H1 (cell line): ENCODE measurements at regions not wholly inside any gene's neighbourhood (a gene's known extent, or its start where the extent isn't known, plus 50 kb on each side); places are given as distances from the start of the nearest gene placed in this dataset.

ENCODE experiments used
- CTCF ChIA-PET: fragments of 300-600 bp; sonication (Branson Sonifier 250); formaldehyde crosslinking; loops from one replicate; lab custom pipeline; 2021; ENCODE audit not compliant: partially characterized antibody; lab: Charles Lee
- POLR2A ChIA-PET: fragments of 300-600 bp; sonication (Branson Sonifier 250); formaldehyde crosslinking; loops from one replicate; lab custom pipeline; 2021; ENCODE audit warnings: inconsistent platforms; ENCODE audit not compliant: partially characterized antibody; lab: Charles Lee
- DNase-seq, 2 experiments: peaks; one replicate each; pipeline versions ENCODE4 v3.0.0 to v3.0.0-alpha.2; 2010 to 2022; ENCODE audit warnings: low spot score in 2 of 2, low read depth in 1 of 2, mixed read lengths in 1 of 2
- FAIRE-seq: peaks from 2 replicates; lab custom pipeline; 2011; peaks lifted over from hg19 to GRCh38; lab: Jason Lieb, UNC
- H2AFZ ChIP-seq: 2 replicates; pipeline ENCODE4 v1.8.1; 2012; ENCODE audit warnings: low read length, inconsistent platforms
- H2AK5ac ChIP-seq: 2 replicates; pipeline ENCODE4 v1.6.1; 2013; ENCODE audit warnings: low read depth, low read length
- H2BK120ac ChIP-seq: replicated peaks from 2 replicates; pipeline ENCODE3; 2013; ENCODE audit warnings: low read depth, low read length, inconsistent platforms
- H2BK12ac ChIP-seq: 2 replicates; pipeline ENCODE4 v1.6.1; 2013; ENCODE audit warnings: low read depth, low read length
- H2BK15ac ChIP-seq: 2 replicates; pipeline ENCODE4 v1.6.1; 2013; ENCODE audit warnings: low read length
- H2BK20ac ChIP-seq: 2 replicates; pipeline ENCODE4 v1.6.1; 2013; ENCODE audit warnings: low read length
- H2BK5ac ChIP-seq: 2 replicates; pipeline ENCODE4 v1.6.1; 2013; ENCODE audit warnings: low read depth, low read length
- H3K14ac ChIP-seq: 2 replicates; pipeline ENCODE4 v1.6.1; 2013; ENCODE audit warnings: inconsistent platforms; ENCODE audit not compliant: insufficient read length
- H3K18ac ChIP-seq: 2 replicates; pipeline ENCODE4 v1.6.1; 2013; ENCODE audit warnings: low read length; ENCODE audit errors: extremely low read depth
- H3K23ac ChIP-seq: 2 replicates; pipeline ENCODE4 v1.6.1; 2013; ENCODE audit warnings: inconsistent platforms; ENCODE audit not compliant: insufficient read length
- H3K23me2 ChIP-seq: 2 replicates; pipeline ENCODE4 v1.6.1; 2013; ENCODE audit warnings: low read depth, low read length
- H3K27ac ChIP-seq: 2 replicates; pipeline ENCODE4 v1.6.1; 2011; ENCODE audit warnings: low read depth, low read length, inconsistent platforms
- H3K27me3 ChIP-seq, 4 experiments: replicated peaks in 1 of 4; 1 replicate in 1 of 4; 2 replicates in 3 of 4; pipeline versions ENCODE4 v1.6.1 to v1.8.1; 2011 to 2013; ENCODE audit warnings: low read length in 3 of 4, mild to moderate bottlenecking in 3 of 4, inconsistent platforms in 2 of 4, mixed read lengths in 2 of 4, moderate library complexity in 1 of 4; ENCODE audit not compliant: control insufficient read depth in 3 of 4, insufficient read depth in 3 of 4; ENCODE audit errors: extremely low read depth in 1 of 4
- H3K36me3 ChIP-seq, 4 experiments: 2 replicates each; pipeline versions ENCODE4 v1.6.1 to v1.8.1; 2011 to 2013; ENCODE audit warnings: mild to moderate bottlenecking in 4 of 4, low read length in 3 of 4, moderate library complexity in 2 of 4, control low read depth in 1 of 4, inconsistent platforms in 1 of 4; ENCODE audit not compliant: insufficient read depth in 4 of 4, control insufficient read depth in 2 of 4
- H3K4ac ChIP-seq: replicated peaks from 2 replicates; pipeline ENCODE3; 2013; ENCODE audit warnings: low read length, low read depth, mixed read lengths, inconsistent platforms; ENCODE audit not compliant: insufficient read length
- H3K4me1 ChIP-seq, 4 experiments: replicated peaks in 1 of 4; 1 replicate in 1 of 4; 2 replicates in 3 of 4; pipeline versions ENCODE4 v1.6.1 to v1.8.1; 2011 to 2013; ENCODE audit warnings: low read length in 3 of 4, inconsistent platforms in 2 of 4, mixed read lengths in 1 of 4; ENCODE audit not compliant: insufficient read depth in 4 of 4, control insufficient read depth in 3 of 4
- H3K4me2 ChIP-seq, 2 experiments: 2 replicates each; pipeline versions ENCODE4 v1.6.1 to v1.8.1; 2011 to 2013; ENCODE audit warnings: low read depth in 2 of 2, low read length in 2 of 2, control low read depth in 1 of 2, inconsistent platforms in 1 of 2, mild to moderate bottlenecking in 1 of 2; ENCODE audit not compliant: insufficient read depth in 1 of 2
- H3K4me3 ChIP-seq, 4 experiments: fragments of 200-600, 300-600 bp in 1 of 4; sonication (generic), shearing (Covaris generic), sonication (Bioruptor Twin) in 1 of 4; 2 replicates each; pipeline versions ENCODE4 v1.5.1 to v1.8.1; 2011 to 2016; ENCODE audit warnings: low read length in 4 of 4, low read depth in 3 of 4, control low read depth in 2 of 4, inconsistent platforms in 2 of 4, mild to moderate bottlenecking in 2 of 4, mixed read lengths in 1 of 4, moderate library complexity in 1 of 4; ENCODE audit not compliant: insufficient read depth in 2 of 4; ENCODE audit errors: extremely low read depth in 1 of 4
- H3K56ac ChIP-seq: replicated peaks from 2 replicates; pipeline ENCODE3; 2013; ENCODE audit warnings: low read depth, mild to moderate bottlenecking, mixed read lengths, low read length, inconsistent platforms; ENCODE audit not compliant: insufficient read length
- H3K79me1 ChIP-seq: 2 replicates; pipeline ENCODE4 v1.6.1; 2013; ENCODE audit warnings: low read depth, low read length, control low read depth
- H3K79me2 ChIP-seq, 2 experiments: 2 replicates each; pipeline versions ENCODE4 v1.6.1 to v1.8.1; 2012 to 2013; ENCODE audit warnings: low read length in 2 of 2, mild to moderate bottlenecking in 2 of 2, inconsistent platforms in 1 of 2; ENCODE audit not compliant: insufficient read depth in 2 of 2, control insufficient read depth in 1 of 2
- H3K9ac ChIP-seq, 4 experiments: replicated peaks in 1 of 4; 1 replicate in 1 of 4; 2 replicates in 3 of 4; pipeline versions ENCODE4 v1.6.1 to v1.8.1; 2011 to 2013; ENCODE audit warnings: low read depth in 3 of 4, low read length in 3 of 4, control low read depth in 2 of 4, mild to moderate bottlenecking in 2 of 4, moderate library complexity in 2 of 4, inconsistent platforms in 1 of 4; ENCODE audit errors: extremely low read depth in 1 of 4
- H3K9me3 ChIP-seq, 2 experiments: 2 replicates each; pipeline versions ENCODE4 v1.6.1 to v1.8.1; 2012 to 2013; ENCODE audit warnings: mild to moderate bottlenecking in 2 of 2, moderate library complexity in 2 of 2, control low read depth in 1 of 2, inconsistent platforms in 1 of 2, low read depth in 1 of 2, low read length in 1 of 2, mixed read lengths in 1 of 2; ENCODE audit not compliant: insufficient read depth in 2 of 2
- H4K20me1 ChIP-seq, 2 experiments: replicated peaks in 1 of 2; 2 replicates each; pipeline versions ENCODE3 to v1.8.1; 2011 to 2013; ENCODE audit warnings: inconsistent platforms in 2 of 2, low read length in 2 of 2, mild to moderate bottlenecking in 1 of 2; ENCODE audit not compliant: insufficient read depth in 2 of 2, control insufficient read depth in 1 of 2
- H4K5ac ChIP-seq: 2 replicates; pipeline ENCODE4 v1.6.1; 2013; ENCODE audit warnings: low read length, low read depth, mixed read lengths, inconsistent platforms; ENCODE audit not compliant: insufficient read length
- H4K8ac ChIP-seq: 2 replicates; pipeline ENCODE4 v1.8.0; 2013; ENCODE audit warnings: mild to moderate bottlenecking, moderate library complexity, low read length, inconsistent platforms; ENCODE audit not compliant: insufficient read depth; ENCODE audit errors: extremely low read depth
- H4K91ac ChIP-seq: replicated peaks from 2 replicates; pipeline ENCODE3; 2013; ENCODE audit warnings: low read length, mixed read lengths, inconsistent platforms; ENCODE audit not compliant: insufficient read length
- CHD1 ChIP-seq: IDR thresholded peaks from 2 replicates; pipeline ENCODE4 v1.6.1; 2012; ENCODE audit warnings: low read depth, low read length, improper control_type of control experiment
- CTBP2 ChIP-seq: IDR thresholded peaks from 2 replicates; pipeline ENCODE4 v1.7.0; 2011; ENCODE audit warnings: borderline replicate concordance, mild to moderate bottlenecking, moderate library complexity, mixed read lengths, low read length; ENCODE audit not compliant: insufficient read depth, insufficient read length
- EP300 ChIP-seq, 2 experiments: IDR thresholded peaks; 1 replicate in 1 of 2; 2 replicates in 1 of 2; pipeline ENCODE4 v1.6.1; 2011 to 2012; ENCODE audit warnings: low read depth in 2 of 2, low read length in 2 of 2, mild to moderate bottlenecking in 2 of 2, borderline replicate concordance in 1 of 2, inconsistent platforms in 1 of 2, moderate library complexity in 1 of 2
- HDAC2 ChIP-seq, 2 experiments: fragments of 300-600 bp in 1 of 2; sonication (generic) in 1 of 2; IDR thresholded peaks; 2 replicates each; pipeline ENCODE4 v1.6.1; 2011 to 2012; ENCODE audit warnings: low read depth in 2 of 2, low read length in 2 of 2, mild to moderate bottlenecking in 2 of 2, moderate library complexity in 2 of 2, borderline replicate concordance in 1 of 2, inconsistent platforms in 1 of 2
- KDM5A ChIP-seq: fragments of 200-600 bp; IDR thresholded peaks from 2 replicates; pipeline ENCODE4 v1.7.1; 2012; ENCODE audit warnings: mild to moderate bottlenecking, low read length, inconsistent platforms, mixed read lengths
- MAFK ChIP-seq: IDR thresholded peaks from 2 replicates; pipeline ENCODE4 v1.6.1; 2012; ENCODE audit warnings: low read depth, mild to moderate bottlenecking, improper control_type of control experiment, low read length
- NRF1 ChIP-seq: IDR thresholded peaks from 2 replicates; pipeline ENCODE4 v1.6.1; 2011; ENCODE audit warnings: mild to moderate bottlenecking, low read depth, low read length, improper control_type of control experiment
- PHF8 ChIP-seq: fragments of 200-600 bp; sonication (generic); conservative IDR thresholded peaks from 2 replicates; pipeline ENCODE4 v1.7.1; 2012; ENCODE audit warnings: low read depth, mild to moderate bottlenecking, inconsistent platforms, low read length, moderate library complexity
- POLR2AphosphoS5 ChIP-seq: IDR thresholded peaks from 2 replicates; pipeline ENCODE4 v1.6.1; 2011; ENCODE audit warnings: low read depth, low read length
- RBBP5 ChIP-seq: IDR thresholded peaks from 2 replicates; pipeline ENCODE4 v1.7.1; 2012; ENCODE audit warnings: low read depth, mild to moderate bottlenecking, inconsistent platforms, low read length, moderate library complexity, borderline replicate concordance
- RFX5 ChIP-seq: IDR thresholded peaks from 2 replicates; pipeline ENCODE4 v1.6.1; 2011; ENCODE audit warnings: low read depth, low read length, improper control_type of control experiment, borderline replicate concordance
- RNF2 ChIP-seq: fragments of 200-900, 300-1000 bp; sonication (generic); IDR thresholded peaks from 2 replicates; pipeline ENCODE4 v1.7.1; 2016; ENCODE audit warnings: borderline replicate concordance, low read depth, mild to moderate bottlenecking, antibody characterized with exemption, low read length; ENCODE audit not compliant: poor library complexity, severe bottlenecking; ENCODE audit errors: missing control alignments
- SIRT6 ChIP-seq: IDR thresholded peaks from one replicate; pipeline ENCODE4 v1.7.1; 2012; ENCODE audit warnings: low read length, inconsistent platforms
- SP2 ChIP-seq: IDR thresholded peaks from 2 replicates; pipeline ENCODE4 v1.6.1; 2012; ENCODE audit warnings: mild to moderate bottlenecking, low read length, inconsistent platforms
- WGBS, 2 experiments: shearing (Covaris generic) in 1 of 2; methylation state at CpG; one replicate each; pipeline versions ENCODE4 v1.1.6 to v1.1.7; 2013 to 2015; ENCODE audit warnings: low lambda C conversion rate in 2 of 2, mixed read lengths in 2 of 2, inconsistent platforms in 1 of 2, low coverage in 1 of 2, missing lambda C conversion rate in 1 of 2; ENCODE audit not compliant: insufficient replicate concordance in 2 of 2, insufficient coverage in 1 of 2, insufficient read length in 1 of 2; ENCODE audit errors: extremely low coverage in 1 of 2, missing lambda C conversion rate in 1 of 2; 5-methylcytosine and 5-hydroxymethylcytosine counted together

DNA sequence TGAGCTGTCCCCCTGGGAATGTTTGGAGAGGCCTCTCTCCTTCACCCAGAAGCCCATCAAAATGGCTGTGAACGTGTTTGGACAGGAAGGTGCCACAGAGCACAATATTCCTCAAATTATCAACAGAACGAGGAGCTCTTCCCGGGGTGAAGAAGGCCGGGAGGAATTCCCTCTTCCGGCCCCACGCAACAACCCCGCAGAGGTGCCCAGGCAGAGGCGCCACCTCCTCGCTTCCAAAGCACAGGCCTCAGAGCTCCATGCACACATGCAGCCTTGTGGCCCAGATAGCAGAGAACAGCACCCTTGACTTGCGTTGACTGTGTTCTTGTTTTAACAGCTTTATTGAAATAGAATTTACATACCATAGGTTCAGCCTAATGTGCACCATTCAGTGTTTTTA, 152.5 kb upstream of the SALL3 start:
- Histone ChIP-seq H3K4me1 (no peaks in the 10 kb centered on the region; a peak in 1 of 7 replicates), H2BK120ac (no peak overlapping the region), H2BK15ac (no peak overlapping the region), H3K79me1 (no peaks in the 10 kb centered on the region), H3K27ac (no peak overlapping the region), H3K9ac (no peak overlapping the region), H4K8ac (no peak overlapping the region), H3K14ac (no peak overlapping the region), H2BK12ac (no peak overlapping the region), H3K79me2 (no peaks in the 10 kb centered on the region), H3K4me3 (no peak overlapping the region), H3K23me2 (no peaks in the 10 kb centered on the region), H3K56ac (no peak overlapping the region), H3K36me3 (no peaks in the 10 kb centered on the region), H4K20me1 (no peaks in the 10 kb centered on the region), H2AK5ac (no peak overlapping the region), H2BK20ac (no peak overlapping the region), H3K4ac (no peak overlapping the region), H3K9me3 (no peaks in the 10 kb centered on the region), H3K4me2 (no peak overlapping the region), H2BK5ac (no peak overlapping the region), H4K91ac (no peak overlapping the region), H3K18ac (no peak overlapping the region), H2AFZ (no peak overlapping the region), H4K5ac (no peak overlapping the region), H3K27me3 (no peaks in the 10 kb centered on the region), H3K23ac (no peak overlapping the region)
- DNase-seq: no peak
- 93% methylated on average over 10 of the region's 10 CpGs; no CpG with 5 or more reads in 1 of the 2 experiments for WGBS, 2 experiments
- FAIRE-seq: no peak
- ChIA-PET CTCF (interaction anchor here (1.1 kb wide), 2 partner anchors 10 to 48 kb away, joined by 3 to 5 read pairs; no protein-coding TSS in a partner anchor), POLR2A (no interaction called here)
- no peak for TF ChIP-seq HDAC2 (IDR thresholded peaks at IDR 0.05; ENCODE audit: borderline replicate concordance in 1 of 2, low read depth in 2 of 2, low read length in 2 of 2)
- TF ChIP-seq EP300 (IDR thresholded peaks at IDR 0.05; ENCODE audit: borderline replicate concordance in 1 of 2, low read depth in 2 of 2, low read length in 2 of 2): no peak
- TF ChIP-seq POLR2AphosphoS5: no peak
- TF ChIP-seq KDM5A: no peak
- no peak for TF ChIP-seq SIRT6
- TF ChIP-seq CTBP2: no peak
- no peak for TF ChIP-seq RFX5
- TF ChIP-seq MAFK: no peak
- no peak for TF ChIP-seq PHF8
- TF ChIP-seq RNF2: no peak
- TF ChIP-seq SP2: no peak
- no peak for TF ChIP-seq CHD1
- no peak for TF ChIP-seq RBBP5
- TF ChIP-seq NRF1: no peak
